Adrenal gland (tissue), 5 donors: ENCODE measurements at regions not wholly inside any gene's neighbourhood (a gene's known extent, or its start where the extent isn't known, plus 50 kb on each side); places are given as distances from the start of the nearest gene placed in this dataset.

Experiments used
- POLR2A ChIP-seq, 2 donors: fragments of 450-650 bp; IDR thresholded peaks; one replicate each; pipeline ENCODE4 v1.6.1; 2017; ENCODE audit warnings: antibody characterized with exemption in 2 of 2, mild to moderate bottlenecking in 2 of 2, moderate library complexity in 1 of 2
- TF ChIP-seq, protein P1 (sequence below), 6 experiments: fragments of 450-650 bp in 4 of 6; fragments of 200-600 bp in 2 of 6; sonication (generic) in 1 of 6; IDR thresholded peaks; 1 replicate in 5 of 6; 2 replicates in 1 of 6; pipeline versions ENCODE4 v1.5.1 to v1.8.0; 2016 to 2021; ENCODE audit warnings: antibody characterized with exemption in 6 of 6, mild to moderate bottlenecking in 2 of 6, moderate library complexity in 1 of 6
- donor health status: DM: no; HTN: no; CAD: no.

DNA sequence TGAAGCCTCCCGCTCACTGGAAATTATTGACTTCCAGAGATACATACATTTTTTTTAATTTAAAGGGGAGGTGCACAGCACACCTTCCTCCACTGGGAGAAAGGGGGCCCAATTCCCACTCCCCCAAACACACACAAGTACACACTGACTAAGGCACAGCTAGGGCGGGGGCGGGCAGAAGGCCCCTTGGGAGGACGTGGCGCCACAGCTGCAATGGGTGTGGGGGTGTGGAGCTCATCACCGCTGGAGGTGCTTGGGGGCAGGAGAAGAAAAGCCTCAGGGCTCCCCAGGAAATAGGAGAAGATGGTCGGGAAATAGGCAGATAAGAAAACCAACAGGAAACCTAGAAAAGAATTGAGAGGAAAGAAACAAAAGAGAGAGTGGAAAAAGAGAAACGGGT, 127.3 kb upstream of the FAM98A start:
- TF ChIP-seq, protein P1, sequence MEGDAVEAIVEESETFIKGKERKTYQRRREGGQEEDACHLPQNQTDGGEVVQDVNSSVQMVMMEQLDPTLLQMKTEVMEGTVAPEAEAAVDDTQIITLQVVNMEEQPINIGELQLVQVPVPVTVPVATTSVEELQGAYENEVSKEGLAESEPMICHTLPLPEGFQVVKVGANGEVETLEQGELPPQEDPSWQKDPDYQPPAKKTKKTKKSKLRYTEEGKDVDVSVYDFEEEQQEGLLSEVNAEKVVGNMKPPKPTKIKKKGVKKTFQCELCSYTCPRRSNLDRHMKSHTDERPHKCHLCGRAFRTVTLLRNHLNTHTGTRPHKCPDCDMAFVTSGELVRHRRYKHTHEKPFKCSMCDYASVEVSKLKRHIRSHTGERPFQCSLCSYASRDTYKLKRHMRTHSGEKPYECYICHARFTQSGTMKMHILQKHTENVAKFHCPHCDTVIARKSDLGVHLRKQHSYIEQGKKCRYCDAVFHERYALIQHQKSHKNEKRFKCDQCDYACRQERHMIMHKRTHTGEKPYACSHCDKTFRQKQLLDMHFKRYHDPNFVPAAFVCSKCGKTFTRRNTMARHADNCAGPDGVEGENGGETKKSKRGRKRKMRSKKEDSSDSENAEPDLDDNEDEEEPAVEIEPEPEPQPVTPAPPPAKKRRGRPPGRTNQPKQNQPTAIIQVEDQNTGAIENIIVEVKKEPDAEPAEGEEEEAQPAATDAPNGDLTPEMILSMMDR (IDR thresholded peaks at IDR 0.05), result no peak
- no peak for TF ChIP-seq POLR2A (IDR thresholded peaks at IDR 0.05)
